K562 (cell line): ENCODE measurements at regions not wholly inside any gene's neighbourhood (a gene's known extent, or its start where the extent isn't known, plus 50 kb on each side); places are given as distances from the start of the nearest gene placed in this dataset.

Source experiments
- ATAC-seq: fragments of 200-7000 bp; cut with Tn5 transposase; 3 replicates; pipeline ENCODE4 v1.9.1; 2020; ENCODE audit warnings: moderate library complexity
- BruUV-seq: library from RNA; stranded (reverse); fragments of 400-500 nt; replicated peaks from 2 replicates; lab custom pipeline; 2021; lab: Mats Ljungman, UMichigan
- CTCF ChIA-PET: fragments of 300-600 bp; formaldehyde crosslinking; extraction: SDS; loops from one replicate; lab custom pipeline; 2021; ENCODE audit warnings: low intra/inter-chr PET ratio; lab: Yijun Ruan, JAX
- POLR2A ChIA-PET: fragments of 300-600, 350-650 bp; sonication (Branson Sonifier 250); formaldehyde crosslinking; extraction: SDS; loops from one replicate; lab custom pipeline; 2021; ENCODE audit warnings: antibody characterized with exemption, inconsistent platforms; lab: Yijun Ruan, JAX
- DNase-seq, 4 experiments: peaks; one replicate each; pipeline versions ENCODE4 v3.0.0 to v3.0.0-alpha.2; 2011 to 2018; ENCODE audit warnings: low spot score in 3 of 4, mixed read lengths in 3 of 4; ENCODE audit errors: extremely low read depth in 1 of 4
- FAIRE-seq: peaks from 2 replicates; lab custom pipeline; 2011; peaks lifted over from hg19 to GRCh38; lab: Jason Lieb, UNC
- H2AFZ ChIP-seq: 2 replicates; pipeline ENCODE4 v1.6.0; 2011; ENCODE audit warnings: low read depth, low read length, control low read depth, inconsistent platforms
- H3K27ac ChIP-seq: fragments of 200-600 bp; 3 replicates; pipeline ENCODE4 v1.8.0; 2011; ENCODE audit warnings: low read depth, mild to moderate bottlenecking, control low read depth, inconsistent platforms, low read length, moderate library complexity, mixed read lengths; ENCODE audit errors: extremely low read depth
- H3K27me3 ChIP-seq, 2 experiments: fragments of 300-600 bp in 1 of 2; 2 replicates in 1 of 2; 3 replicates in 1 of 2; pipeline versions ENCODE4 v1.6.0 to v1.8.0; 2011; ENCODE audit warnings: inconsistent platforms in 2 of 2, low read length in 2 of 2, mild to moderate bottlenecking in 1 of 2, mixed read lengths in 1 of 2, moderate library complexity in 1 of 2; ENCODE audit not compliant: control insufficient read depth in 2 of 2, insufficient read depth in 2 of 2
- H3K36me3 ChIP-seq: fragments of 300-600 bp; 3 replicates; pipeline ENCODE4 v1.8.0; 2011; ENCODE audit warnings: mild to moderate bottlenecking, low read length, inconsistent platforms; ENCODE audit not compliant: control insufficient read depth, insufficient read depth
- H3K4me1 ChIP-seq, 2 experiments: fragments of 200-600 bp in 1 of 2; replicated peaks in 1 of 2; 2 replicates in 1 of 2; 3 replicates in 1 of 2; pipeline versions ENCODE4 v1.5.1 to v1.8.0; 2011; ENCODE audit warnings: inconsistent platforms in 2 of 2, low read length in 2 of 2, mild to moderate bottlenecking in 1 of 2, mixed read lengths in 1 of 2, moderate library complexity in 1 of 2; ENCODE audit not compliant: control insufficient read depth in 2 of 2, insufficient read depth in 2 of 2
- H3K4me2 ChIP-seq: 2 replicates; pipeline ENCODE4 v1.6.1; 2011; ENCODE audit warnings: low read length, control low read depth, inconsistent platforms, mixed read lengths; ENCODE audit not compliant: insufficient read depth
- H3K4me3 ChIP-seq: fragments of 200-600 bp; sonication (generic), shearing (Covaris generic); 2 replicates; pipeline ENCODE4 v1.5.1; 2016; ENCODE audit warnings: control low read depth, inconsistent platforms
- H3K79me2 ChIP-seq: fragments of 200-600 bp; 3 replicates; pipeline ENCODE4 v1.8.0; 2011; ENCODE audit warnings: low read length, inconsistent platforms; ENCODE audit not compliant: control insufficient read depth, insufficient read depth
- H3K9ac ChIP-seq, 2 experiments: 2 replicates each; pipeline versions ENCODE4 v1.6.0 to v1.6.1; 2011; ENCODE audit warnings: low read depth in 2 of 2, low read length in 2 of 2, control low read depth in 1 of 2, inconsistent platforms in 1 of 2, mild to moderate bottlenecking in 1 of 2, mixed read lengths in 1 of 2; ENCODE audit not compliant: insufficient read depth in 1 of 2
- H3K9me1 ChIP-seq: one replicate; pipeline ENCODE4 v1.6.0; 2011; ENCODE audit warnings: inconsistent platforms, mild to moderate bottlenecking, low read length, moderate library complexity; ENCODE audit not compliant: control insufficient read depth, insufficient read depth
- H3K9me3 ChIP-seq: replicated peaks from 2 replicates; pipeline ENCODE4 v1.5.1; 2011; ENCODE audit warnings: low read depth, low read length, inconsistent platforms; ENCODE audit not compliant: control insufficient read depth, insufficient read depth
- H4K20me1 ChIP-seq: replicated peaks from 2 replicates; pipeline ENCODE4 v1.6.1; 2011; ENCODE audit warnings: low read length, inconsistent platforms, mixed read lengths; ENCODE audit not compliant: control insufficient read depth, insufficient read depth
- CBFA2T3 ChIP-seq: fragments of 450-650 bp; IDR thresholded peaks from 2 replicates; pipeline ENCODE4 v1.6.1; 2017
- MCM2 ChIP-seq: fragments of 450-650 bp; IDR thresholded peaks from 2 replicates; pipeline ENCODE4 v1.6.1; 2017; ENCODE audit warnings: low read depth, mild to moderate bottlenecking
- PTRF ChIP-seq: fragments of 450-650 bp; IDR thresholded peaks from 2 replicates; pipeline ENCODE4 v1.6.1; 2016; ENCODE audit warnings: mild to moderate bottlenecking, missing genetic modification characterization, missing compliant biosample characterization
- SMARCA5 ChIP-seq: fragments of 450-650 bp; IDR thresholded peaks from 2 replicates; pipeline ENCODE4 v1.6.1; 2016
- SOX6 ChIP-seq: fragments of 450-650 bp; IDR thresholded peaks from 2 replicates; pipeline ENCODE4 v1.6.1; 2014; ENCODE audit warnings: mild to moderate bottlenecking
- WGBS: fragments of 100-300 bp; shearing (Covaris generic); methylation state at CpG from one replicate; pipeline ENCODE4 v1.1.6; 2016; ENCODE audit warnings: low coverage, mixed read lengths; ENCODE audit not compliant: insufficient coverage; ENCODE audit errors: missing lambda C conversion rate; 5-methylcytosine and 5-hydroxymethylcytosine counted together
- in situ Hi-C: fragments of 300-500 bp; cut with MboI; formaldehyde crosslinking; loops from 4 replicates; pipeline ENCODE4 v1.15.0; 2018; ENCODE audit warnings: inconsistent platforms, mixed read lengths
- intact Hi-C: fragments of 100-400 bp; cut with micrococcal nuclease; formaldehyde crosslinking; loops from 2 replicates; pipeline ENCODE4 v1.14.2; 2022
- TF ChIP-seq, protein P1 (sequence below): fragments of 250-450 bp; sonication (Bioruptor Pico); IDR thresholded peaks from 2 replicates; pipeline ENCODE4 v1.4.0; 2020; ENCODE audit warnings: borderline replicate concordance

DNA sequence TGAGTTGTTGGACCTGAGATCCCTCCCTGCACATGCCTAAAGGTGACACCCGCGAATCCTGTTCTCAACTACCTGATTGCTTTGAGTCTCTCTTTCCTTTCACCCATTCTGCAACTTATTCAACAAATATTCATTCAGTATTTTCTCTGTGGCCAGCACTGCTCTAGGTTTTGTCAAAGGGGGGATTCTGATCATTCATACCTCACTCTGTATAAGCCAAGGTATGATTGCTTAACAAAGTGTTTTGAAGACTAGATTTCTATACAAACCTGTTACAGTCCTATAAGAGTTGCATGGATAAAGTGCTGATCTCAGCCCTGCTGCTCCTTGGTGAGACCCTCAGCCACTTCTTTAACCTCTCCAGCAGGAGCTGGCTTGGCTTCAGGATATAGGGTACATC is 409.7 kb downstream of the KCNRG start:
- no peak for ATAC-seq
- Histone ChIP-seq H3K79me2 (no peaks in the 10 kb centered on the region), H3K27ac (no peak overlapping the region), H3K36me3 (no peaks in the 10 kb centered on the region), H3K27me3 (no peaks in the 10 kb centered on the region), H3K9ac (no peak overlapping the region), H3K4me1 (peaks cover 0 to 39% of the 10 kb centered on the region in 2 experiments; a peak in 2 of 5 replicates), H3K4me2 (no peak overlapping the region), H3K4me3 (no peak overlapping the region), H2AFZ (no peak overlapping the region), H3K9me1 (no peaks in the 10 kb centered on the region), H3K9me3 (no peaks in the 10 kb centered on the region), H4K20me1 (no peaks in the 10 kb centered on the region)
- CTCF ChIA-PET = no interaction called here
- intact Hi-C loops = loop anchor here (10.0 kb wide), 1 partner anchor 490 kb away; no protein-coding TSS in a partner anchor
- in situ Hi-C loops = loop anchor here (25.0 kb wide), 1 partner anchor 438 kb away; the partner anchor contains the start of gene TRIM13
- POLR2A ChIA-PET = no interaction called here
- DNase-seq = no peak
- BruUV-seq = no TSS peak
- no peak for FAIRE-seq
- TF ChIP-seq, protein P1, sequence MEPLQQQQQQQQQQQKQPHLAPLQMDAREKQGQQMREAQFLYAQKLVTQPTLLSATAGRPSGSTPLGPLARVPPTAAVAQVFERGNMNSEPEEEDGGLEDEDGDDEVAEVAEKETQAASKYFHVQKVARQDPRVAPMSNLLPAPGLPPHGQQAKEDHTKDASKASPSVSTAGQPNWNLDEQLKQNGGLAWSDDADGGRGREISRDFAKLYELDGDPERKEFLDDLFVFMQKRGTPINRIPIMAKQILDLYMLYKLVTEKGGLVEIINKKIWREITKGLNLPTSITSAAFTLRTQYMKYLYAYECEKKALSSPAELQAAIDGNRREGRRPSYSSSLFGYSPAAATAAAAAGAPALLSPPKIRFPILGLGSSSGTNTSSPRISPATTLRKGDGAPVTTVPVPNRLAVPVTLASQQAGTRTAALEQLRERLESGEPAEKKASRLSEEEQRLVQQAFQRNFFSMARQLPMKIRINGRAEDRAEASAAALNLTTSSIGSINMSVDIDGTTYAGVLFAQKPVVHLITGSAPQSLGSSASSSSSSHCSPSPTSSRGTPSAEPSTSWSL = no peak
- TF ChIP-seq SMARCA5 = no peak
- no peak for TF ChIP-seq SOX6
- 88% methylated on average over 2 of the region's 2 CpGs for WGBS

DNA sequence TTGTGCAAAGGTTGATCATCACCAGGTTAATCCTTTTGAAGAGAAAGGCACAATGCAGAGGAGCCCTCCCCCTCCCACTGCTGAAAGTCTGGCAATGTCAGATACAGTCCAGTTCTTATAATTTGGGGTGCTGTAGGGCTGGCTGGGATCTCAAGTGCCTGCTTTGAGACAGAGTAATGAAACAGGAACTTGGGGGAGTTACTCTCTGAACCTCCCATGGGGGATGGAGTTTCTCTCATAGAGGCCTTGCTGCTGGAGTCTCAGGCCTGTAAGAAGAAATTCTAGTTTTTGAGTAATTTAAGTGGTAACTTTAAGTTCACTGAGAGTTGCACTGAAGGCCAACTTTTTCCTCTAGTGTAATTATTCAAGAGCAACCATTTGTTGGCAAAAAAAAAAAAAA is 410.5 kb downstream of the KCNRG start:
- no peaks in the 10 kb centered on the region for H3K9me1 ChIP-seq
- intact Hi-C loops = loop anchor here (10.0 kb wide), 1 partner anchor 489 kb away; no protein-coding TSS in a partner anchor
- no TSS peak for BruUV-seq
- H3K36me3 ChIP-seq = no peaks in the 10 kb centered on the region
- in situ Hi-C loops = no loop called here
- H3K27me3 ChIP-seq = no peaks in the 10 kb centered on the region
- H3K27ac ChIP-seq = no peak overlapping the region
- H3K9me3 ChIP-seq = no peaks in the 10 kb centered on the region
- H3K4me1 ChIP-seq = peaks cover 0 to 39% of the 10 kb centered on the region in 2 experiments; a peak in 2 of 5 replicates
- CTCF ChIA-PET = no interaction called here
- no peak overlapping the region for H3K4me3 ChIP-seq
- no peaks in the 10 kb centered on the region for H3K79me2 ChIP-seq
- FAIRE-seq = no peak
- H4K20me1 ChIP-seq = no peaks in the 10 kb centered on the region
- peak in 2 of 4 experiments; percentile 13 to 41 for DNase-seq
- no peak for TF ChIP-seq PTRF (tag)
- peak; percentile 30 for TF ChIP-seq CBFA2T3
- no peak for TF ChIP-seq MCM2
- TF ChIP-seq, all 486 proteins: peak for 1
- no peak overlapping the region for H2AFZ ChIP-seq
- no peak overlapping the region for H3K4me2 ChIP-seq
- POLR2A ChIA-PET = no interaction called here
- no peak overlapping the region for H3K9ac ChIP-seq
- peak; percentile 39 for ATAC-seq
